Posterior vena cava (tissue), 2 donors: ENCODE measurements at regions not wholly inside any gene's neighbourhood (a gene's known extent, or its start where the extent isn't known, plus 50 kb on each side); places are given as distances from the start of the nearest gene placed in this dataset.

ENCODE experiments used
- DNase-seq: peaks from one replicate; pipeline ENCODE4 v3.0.0-alpha.2; 2020; ENCODE audit warnings: low spot score
- intact Hi-C, 2 donors: fragments of 100-400 bp; cut with DNase I; formaldehyde crosslinking; loops; one replicate each; pipeline versions ENCODE4 v1.14.1 to v1.14.2; 2022 to 2023
- donor health status: DM: yes; HTN: yes; CAD: no.
- donor health status: DM: yes; HTN: yes; CAD: no.

GRCh38 chr5:147152086-147152485, 82.7 kb upstream of the STK32A start:
- intact Hi-C loops: loop anchor here in 1 of 2 donors (10.0 kb wide), 1 partner anchor 47 kb away; no protein-coding TSS in a partner anchor
- no peak for DNase-seq

- DNase-seq: no peak
- intact Hi-C loops: loop anchor here in 1 of 2 donors (10.0 kb wide), 1 partner anchor 50 kb away; no protein-coding TSS in a partner anchor
Observed at GRCh38 chr5:147154809-147155208, 80.0 kb upstream of the STK32A start.

GRCh38 chr5:147156012-147156411, 78.8 kb upstream of the STK32A start:
- intact Hi-C loops: loop anchor here in 1 of 2 donors (10.0 kb wide), 1 partner anchor 51 kb away; no protein-coding TSS in a partner anchor
- DNase-seq: no peak

- no peak for DNase-seq
- intact Hi-C loops: no loop called here
Observed at GRCh38 chr5:147160902-147161700, 73.7 kb upstream of the STK32A start.

DNA sequence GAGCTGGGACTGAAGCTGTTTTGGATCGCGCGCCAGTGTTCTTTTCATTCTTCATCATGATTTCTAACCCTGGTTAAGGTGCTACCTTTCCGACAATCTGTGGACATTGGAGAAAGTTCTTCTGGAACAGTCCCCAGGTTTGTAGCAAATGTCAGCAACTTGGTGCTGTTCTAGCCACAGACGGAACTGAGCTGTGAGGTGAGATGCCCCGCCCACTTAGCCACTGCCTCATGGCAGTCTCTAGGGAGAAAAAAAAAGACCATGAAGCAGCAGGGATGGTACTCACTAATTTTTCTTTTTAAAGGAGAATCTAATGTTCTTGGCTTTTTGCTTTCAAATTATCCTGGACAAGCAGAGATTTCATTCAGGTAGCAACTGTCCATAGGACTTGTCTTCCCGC, 72.1 kb upstream of the STK32A start:
- DNase-seq: no peak
- intact Hi-C loops: no loop called here

DNA sequence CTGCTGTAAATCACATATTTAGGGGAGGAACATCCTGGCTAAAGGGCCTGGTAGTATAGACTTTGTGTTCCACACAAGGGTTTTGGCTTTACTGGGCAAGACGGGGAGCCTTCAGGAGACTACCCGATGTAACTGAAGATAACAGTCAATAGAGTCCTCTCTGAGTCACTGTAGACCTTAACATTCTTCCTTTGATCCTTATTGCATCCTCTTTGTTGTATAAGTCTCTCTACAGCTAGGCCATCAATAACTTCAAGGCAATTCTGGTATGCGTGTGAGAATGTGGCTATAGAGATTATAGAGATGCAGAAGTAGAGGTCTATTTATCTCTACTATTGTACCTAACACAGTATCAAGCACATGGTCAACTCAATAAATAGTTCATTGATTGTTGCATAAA, 67.3 kb upstream of the STK32A start:
- no peak for DNase-seq
- intact Hi-C loops: no loop called here

DNA sequence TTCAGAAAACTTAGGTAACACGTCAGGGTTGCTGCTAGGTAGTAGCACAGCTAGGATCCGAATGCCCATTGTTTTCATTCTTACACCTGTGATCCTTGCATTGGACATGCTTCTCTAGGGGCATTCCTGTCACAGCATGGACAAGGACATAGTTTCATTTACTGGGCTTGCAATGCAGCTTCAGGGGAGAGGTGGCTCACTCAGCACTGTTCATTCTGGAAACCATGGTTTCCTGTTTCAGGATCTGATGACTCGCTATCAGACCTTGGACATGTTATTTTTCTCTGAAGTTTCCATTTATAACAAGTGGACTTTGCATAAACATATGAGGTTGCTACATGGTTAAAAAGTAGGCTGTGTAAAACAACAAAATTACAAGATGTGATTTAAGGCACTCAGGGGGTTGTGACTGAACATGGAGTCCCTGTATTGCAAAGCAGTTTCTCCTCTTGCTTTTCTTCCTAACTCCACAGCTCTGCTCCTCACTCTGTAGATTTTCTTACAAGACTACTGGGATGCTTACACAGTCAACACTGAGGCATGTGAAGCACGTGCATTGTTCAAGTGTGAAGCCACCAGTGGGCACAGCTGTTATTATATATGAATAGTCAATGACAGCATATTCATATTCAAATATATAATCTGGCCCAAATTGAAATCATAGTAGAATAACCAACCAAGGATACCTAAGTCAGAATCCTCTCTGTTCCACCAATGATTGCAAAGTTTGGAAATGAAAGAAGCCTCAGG, 66.1 kb upstream of the STK32A start:
- DNase-seq: no peak
- intact Hi-C loops: no loop called here

- intact Hi-C loops: no loop called here
- no peak for DNase-seq
Observed at GRCh38 chr5:147169399-147169798, 65.4 kb upstream of the STK32A start.

GRCh38 chr5:147169901-147170300, 64.9 kb upstream of the STK32A start:
- DNase-seq: no peak
- intact Hi-C loops: no loop called here

- intact Hi-C loops: no loop called here
Observed at GRCh38 chr5:147170603-147171002, 64.2 kb upstream of the STK32A start.

GRCh38 chr5:147174671-147175265, 60.1 kb upstream of the STK32A start:
- DNase-seq: no peak
- intact Hi-C loops: no loop called here

More at GRCh38 chr5:147170603-147171002, 64.2 kb upstream of the STK32A start:
- DNase-seq: no peak

GRCh38 chr5:147175516-147176097, 59.2 kb upstream of the STK32A start:
- intact Hi-C loops: no loop called here
- DNase-seq: no peak

GRCh38 chr5:147176422-147176821, 58.4 kb upstream of the STK32A start:
- intact Hi-C loops: no loop called here
- DNase-seq: no peak

GRCh38 chr5:147177125-147177840, 57.5 kb upstream of the STK32A start:
- intact Hi-C loops: no loop called here
- no peak for DNase-seq

GRCh38 chr5:147179562-147180147, 55.2 kb upstream of the STK32A start:
- intact Hi-C loops: no loop called here
- DNase-seq: no peak

- intact Hi-C loops: no loop called here
- no peak for DNase-seq
Observed at GRCh38 chr5:147180751-147181150, 54.1 kb upstream of the STK32A start.
